ENCODE measurements at regions not wholly inside any gene's neighbourhood (a gene's known extent, or its start where the extent isn't known, plus 50 kb on each side); places are given as distances from the start of the nearest gene placed in this dataset.
"Not testable (repeated sequence)": the region's sequence is repeated elsewhere in the genome, so short reads cannot be mapped to it uniquely, and the experiment has no call there.

- H3K27me3 ChIP-seq (ENCODE audit: insufficient read depth, low read length, poor library complexity) = no peaks in the 10 kb centered on the region
- no peak overlapping the region for H3K4me3 ChIP-seq (ENCODE audit: low read length)
- no peak overlapping the region for H3K4ac ChIP-seq (ENCODE audit: low read depth, low read length)
- H3K4me2 ChIP-seq (ENCODE audit: low read length) = no peak overlapping the region
- H2BK15ac ChIP-seq (replicated peaks; ENCODE audit: low read depth) = no peak overlapping the region
- H3K18ac ChIP-seq (ENCODE audit: low read length) = no peak overlapping the region
- no CpG with 5 or more reads among the region's 1 CpG for WGBS (ENCODE audit: extremely low coverage, insufficient coverage, low lambda C conversion rate)
- H3K23ac ChIP-seq (ENCODE audit: low read length) = no peak overlapping the region
- no peak overlapping the region for H2BK120ac ChIP-seq (ENCODE audit: low read depth, low read length)
- no peak overlapping the region for H3K56ac ChIP-seq (ENCODE audit: low read length)
- DNase-seq = no peak
- no peak overlapping the region for H2BK5ac ChIP-seq (ENCODE audit: low read length)
- H2AK5ac ChIP-seq (ENCODE audit: low read length) = no peak overlapping the region
- H3K4me1 ChIP-seq (ENCODE audit: control insufficient read depth, low read depth, low read length) = no peaks in the 10 kb centered on the region
- H3K9ac ChIP-seq (ENCODE audit: low read length) = no peak overlapping the region
- no peak overlapping the region for H4K8ac ChIP-seq (ENCODE audit: low read depth, low read length)
- H3K79me2 ChIP-seq (ENCODE audit: control insufficient read depth, insufficient read depth, low read length) = no peaks in the 10 kb centered on the region
- no peak overlapping the region for H3K27ac ChIP-seq (ENCODE audit: low read depth, low read length)
- H4K5ac ChIP-seq (ENCODE audit: low read length) = no peak overlapping the region
- no peaks in the 10 kb centered on the region for H3K79me1 ChIP-seq (ENCODE audit: low read length)
- no peaks in the 10 kb centered on the region for H3K36me3 ChIP-seq (ENCODE audit: control insufficient read depth, insufficient read depth, low read length)
Measured at GRCh38 chr6:115873901-115874300, 186.8 kb downstream of the FRK start.

GRCh38 chr6:115870464-115870863 lies 190.2 kb downstream of the FRK start:
- H2BK15ac ChIP-seq (replicated peaks; ENCODE audit: low read depth) = no peak overlapping the region
- H3K4me3 ChIP-seq (ENCODE audit: low read length) = no peak overlapping the region
- no CpG with 5 or more reads among the region's 4 CpGs for WGBS (ENCODE audit: extremely low coverage, insufficient coverage, low lambda C conversion rate)
- H3K4me1 ChIP-seq (ENCODE audit: control insufficient read depth, low read depth, low read length) = no peaks in the 10 kb centered on the region
- no peak overlapping the region for H4K5ac ChIP-seq (ENCODE audit: low read length)
- no peak overlapping the region for H3K9ac ChIP-seq (ENCODE audit: low read length)
- H3K27ac ChIP-seq (ENCODE audit: low read depth, low read length) = no peak overlapping the region
- no peak overlapping the region for H3K4ac ChIP-seq (ENCODE audit: low read depth, low read length)
- H2AK5ac ChIP-seq (ENCODE audit: low read length) = no peak overlapping the region
- no peaks in the 10 kb centered on the region for H3K79me2 ChIP-seq (ENCODE audit: control insufficient read depth, insufficient read depth, low read length)
- H3K79me1 ChIP-seq (ENCODE audit: low read length) = no peaks in the 10 kb centered on the region
- H4K8ac ChIP-seq (ENCODE audit: low read depth, low read length) = no peak overlapping the region
- no peaks in the 10 kb centered on the region for H3K27me3 ChIP-seq (ENCODE audit: insufficient read depth, low read length, poor library complexity)
- no peak for DNase-seq
- H2BK5ac ChIP-seq (ENCODE audit: low read length) = no peak overlapping the region
- H3K23ac ChIP-seq (ENCODE audit: low read length) = no peak overlapping the region
- no peak overlapping the region for H3K18ac ChIP-seq (ENCODE audit: low read length)
- no peak overlapping the region for H3K4me2 ChIP-seq (ENCODE audit: low read length)
- no peak overlapping the region for H3K56ac ChIP-seq (ENCODE audit: low read length)
- no peaks in the 10 kb centered on the region for H3K36me3 ChIP-seq (ENCODE audit: control insufficient read depth, insufficient read depth, low read length)
- H2BK120ac ChIP-seq (ENCODE audit: low read depth, low read length) = no peak overlapping the region

GRCh38 chr6:115865914-115866313 lies 194.8 kb downstream of the FRK start:
- H3K27ac ChIP-seq (ENCODE audit: low read depth, low read length) = no peak overlapping the region
- H3K4ac ChIP-seq (ENCODE audit: low read depth, low read length) = no peak overlapping the region
- H3K79me2 ChIP-seq (ENCODE audit: control insufficient read depth, insufficient read depth, low read length) = no peaks in the 10 kb centered on the region
- no peaks in the 10 kb centered on the region for H3K79me1 ChIP-seq (ENCODE audit: low read length)
- no peaks in the 10 kb centered on the region for H3K27me3 ChIP-seq (ENCODE audit: insufficient read depth, low read length, poor library complexity)
- H3K4me3 ChIP-seq (ENCODE audit: low read length) = no peak overlapping the region
- no peaks in the 10 kb centered on the region for H3K4me1 ChIP-seq (ENCODE audit: control insufficient read depth, low read depth, low read length)
- no peak overlapping the region for H3K9ac ChIP-seq (ENCODE audit: low read length)
- H4K8ac ChIP-seq (ENCODE audit: low read depth, low read length) = no peak overlapping the region
- no peak overlapping the region for H3K56ac ChIP-seq (ENCODE audit: low read length)
- H3K23ac ChIP-seq (ENCODE audit: low read length) = no peak overlapping the region
- no peak for DNase-seq
- no peak overlapping the region for H2BK120ac ChIP-seq (ENCODE audit: low read depth, low read length)
- H2BK15ac ChIP-seq (replicated peaks; ENCODE audit: low read depth) = no peak overlapping the region
- no peak overlapping the region for H3K18ac ChIP-seq (ENCODE audit: low read length)
- no peaks in the 10 kb centered on the region for H3K36me3 ChIP-seq (ENCODE audit: control insufficient read depth, insufficient read depth, low read length)
- no peak overlapping the region for H2BK5ac ChIP-seq (ENCODE audit: low read length)
- no peak overlapping the region for H3K4me2 ChIP-seq (ENCODE audit: low read length)
- H4K5ac ChIP-seq (ENCODE audit: low read length) = no peak overlapping the region
- H2AK5ac ChIP-seq (ENCODE audit: low read length) = no peak overlapping the region
- no CpG with 5 or more reads among the region's 2 CpGs for WGBS (ENCODE audit: extremely low coverage, insufficient coverage, low lambda C conversion rate)

GRCh38 chr6:115863211-115863610 lies 197.5 kb downstream of the FRK start:
- Histone ChIP-seq H3K4ac (ENCODE audit: low read depth, low read length) (no peak overlapping the region), H3K4me2 (ENCODE audit: low read length) (no peak overlapping the region), H4K5ac (ENCODE audit: low read length) (no peak overlapping the region), H3K4me3 (ENCODE audit: low read length) (no peak overlapping the region), H3K18ac (ENCODE audit: low read length) (no peak overlapping the region), H3K79me1 (ENCODE audit: low read length) (no peaks in the 10 kb centered on the region), H3K36me3 (ENCODE audit: control insufficient read depth, insufficient read depth, low read length) (no peaks in the 10 kb centered on the region), H3K23ac (ENCODE audit: low read length) (no peak overlapping the region), H3K9ac (ENCODE audit: low read length) (no peak overlapping the region), H4K8ac (ENCODE audit: low read depth, low read length) (no peak overlapping the region), H3K27me3 (ENCODE audit: insufficient read depth, low read length, poor library complexity) (no peaks in the 10 kb centered on the region), H2BK120ac (ENCODE audit: low read depth, low read length) (no peak overlapping the region), H3K56ac (ENCODE audit: low read length) (no peak overlapping the region), H2BK15ac (replicated peaks; ENCODE audit: low read depth) (no peak overlapping the region), H3K4me1 (ENCODE audit: control insufficient read depth, low read depth, low read length) (no peaks in the 10 kb centered on the region), H3K79me2 (ENCODE audit: control insufficient read depth, insufficient read depth, low read length) (no peaks in the 10 kb centered on the region), H3K27ac (ENCODE audit: low read depth, low read length) (no peak overlapping the region), H2BK5ac (ENCODE audit: low read length) (no peak overlapping the region), H2AK5ac (ENCODE audit: low read length) (no peak overlapping the region)
- DNase-seq = no peak

GRCh38 chr6:115861658-115862057 lies 199.0 kb downstream of the FRK start:
- H3K18ac ChIP-seq (ENCODE audit: low read length); H3K27me3 ChIP-seq (ENCODE audit: insufficient read depth, low read length, poor library complexity); H3K4me3 ChIP-seq (ENCODE audit: low read length); H3K4ac ChIP-seq (ENCODE audit: low read depth, low read length); DNase-seq; H2AK5ac ChIP-seq (ENCODE audit: low read length); H2BK120ac ChIP-seq (ENCODE audit: low read depth, low read length); H3K23ac ChIP-seq (ENCODE audit: low read length); H3K4me2 ChIP-seq (ENCODE audit: low read length); H2BK15ac ChIP-seq (replicated peaks; ENCODE audit: low read depth); H3K56ac ChIP-seq (ENCODE audit: low read length); H3K9ac ChIP-seq (ENCODE audit: low read length); H4K5ac ChIP-seq (ENCODE audit: low read length); H3K36me3 ChIP-seq (ENCODE audit: control insufficient read depth, insufficient read depth, low read length); H2BK5ac ChIP-seq (ENCODE audit: low read length); H3K79me1 ChIP-seq (ENCODE audit: low read length); H3K27ac ChIP-seq (ENCODE audit: low read depth, low read length); H3K4me1 ChIP-seq (ENCODE audit: control insufficient read depth, low read depth, low read length); H4K8ac ChIP-seq (ENCODE audit: low read depth, low read length); H3K79me2 ChIP-seq (ENCODE audit: control insufficient read depth, insufficient read depth, low read length): not testable (repeated sequence)
- WGBS (ENCODE audit: extremely low coverage, insufficient coverage, low lambda C conversion rate) = no CpG with 5 or more reads among the region's 2 CpGs

GRCh38 chr6:115859577-115859976 lies 201.1 kb downstream of the FRK start:
- not testable (repeated sequence) for H3K4ac ChIP-seq (ENCODE audit: low read depth, low read length); H3K23ac ChIP-seq (ENCODE audit: low read length); H3K4me1 ChIP-seq (ENCODE audit: control insufficient read depth, low read depth, low read length); H4K8ac ChIP-seq (ENCODE audit: low read depth, low read length); H3K79me2 ChIP-seq (ENCODE audit: control insufficient read depth, insufficient read depth, low read length); H3K9ac ChIP-seq (ENCODE audit: low read length); H2BK15ac ChIP-seq (replicated peaks; ENCODE audit: low read depth); H3K4me2 ChIP-seq (ENCODE audit: low read length); H3K27me3 ChIP-seq (ENCODE audit: insufficient read depth, low read length, poor library complexity); DNase-seq; H4K5ac ChIP-seq (ENCODE audit: low read length); H2BK5ac ChIP-seq (ENCODE audit: low read length); H3K56ac ChIP-seq (ENCODE audit: low read length); H3K36me3 ChIP-seq (ENCODE audit: control insufficient read depth, insufficient read depth, low read length); H2AK5ac ChIP-seq (ENCODE audit: low read length); H3K18ac ChIP-seq (ENCODE audit: low read length); H2BK120ac ChIP-seq (ENCODE audit: low read depth, low read length); H3K4me3 ChIP-seq (ENCODE audit: low read length); H3K27ac ChIP-seq (ENCODE audit: low read depth, low read length); H3K79me1 ChIP-seq (ENCODE audit: low read length)
- WGBS (ENCODE audit: extremely low coverage, insufficient coverage, low lambda C conversion rate) = no CpG with 5 or more reads among the region's 2 CpGs

All from mesendoderm (in vitro differentiated cells).